GM18502 (cell line): ENCODE measurements at regions not wholly inside any gene's neighbourhood (a gene's known extent, or its start where the extent isn't known, plus 50 kb on each side); places are given as distances from the start of the nearest gene placed in this dataset.
"Not testable (repeated sequence)": the region's sequence is repeated elsewhere in the genome, so short reads cannot be mapped to it uniquely, and the experiment has no call there.

Experiments used
- ATAC-seq: cut with Tn5 transposase; IDR thresholded peaks from one replicate; pipeline ENCODE4 v1.9.1; 2021; ENCODE audit warnings: mild to moderate bottlenecking; ENCODE audit not compliant: unreplicated experiment, poor library complexity

DNA sequence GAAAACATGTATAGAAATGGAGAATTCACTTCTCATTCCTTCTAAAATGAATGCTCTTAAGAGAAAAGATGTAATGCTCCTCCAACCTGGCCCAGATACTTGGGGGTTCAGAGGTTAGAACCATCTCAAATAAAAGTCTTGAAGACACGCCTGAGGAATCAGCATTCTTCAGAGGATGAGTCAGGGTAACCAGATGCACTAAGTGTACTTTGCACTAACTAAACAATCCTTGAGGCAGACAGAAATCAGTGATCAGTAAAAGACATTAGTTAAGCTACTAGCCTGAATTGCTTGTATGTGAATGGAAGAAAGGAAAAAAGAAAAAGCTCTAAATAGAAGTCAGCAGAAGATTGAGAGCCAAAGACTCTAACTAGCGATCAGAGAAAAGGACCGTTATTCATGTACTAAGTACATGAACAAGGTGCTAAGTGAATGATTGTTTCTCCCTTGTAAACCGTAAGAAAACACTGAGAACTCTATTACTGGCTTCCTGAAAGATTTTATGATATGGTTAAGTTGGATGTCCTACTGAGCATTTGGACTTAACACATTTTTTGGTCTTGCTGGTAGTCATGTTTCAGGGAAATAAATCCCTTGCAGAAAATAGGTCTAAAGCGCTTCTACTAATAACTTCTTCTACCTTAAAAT lies 738.3 kb downstream of the STPG2 start:
- ATAC-seq, result no peak

DNA sequence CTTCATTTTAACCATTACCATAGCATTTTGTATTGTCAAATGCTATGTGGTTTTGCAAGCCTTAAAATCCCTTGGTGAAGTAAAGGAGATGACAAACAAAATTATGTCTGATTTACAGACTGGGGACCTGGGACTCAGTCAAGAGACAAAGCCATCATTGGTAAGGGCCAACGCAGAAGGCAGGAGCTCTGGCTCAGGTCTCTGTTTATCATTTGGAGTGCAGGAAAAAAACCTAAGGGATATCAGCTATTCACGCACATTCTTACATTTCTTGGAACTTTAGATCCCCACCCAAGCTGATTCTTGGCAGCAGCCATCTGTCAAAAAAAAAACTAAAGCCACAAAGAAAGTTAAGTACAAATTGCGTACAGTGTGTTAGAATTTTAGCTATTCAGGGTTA lies 731.9 kb downstream of the STPG2 start:
- no peak for ATAC-seq

DNA sequence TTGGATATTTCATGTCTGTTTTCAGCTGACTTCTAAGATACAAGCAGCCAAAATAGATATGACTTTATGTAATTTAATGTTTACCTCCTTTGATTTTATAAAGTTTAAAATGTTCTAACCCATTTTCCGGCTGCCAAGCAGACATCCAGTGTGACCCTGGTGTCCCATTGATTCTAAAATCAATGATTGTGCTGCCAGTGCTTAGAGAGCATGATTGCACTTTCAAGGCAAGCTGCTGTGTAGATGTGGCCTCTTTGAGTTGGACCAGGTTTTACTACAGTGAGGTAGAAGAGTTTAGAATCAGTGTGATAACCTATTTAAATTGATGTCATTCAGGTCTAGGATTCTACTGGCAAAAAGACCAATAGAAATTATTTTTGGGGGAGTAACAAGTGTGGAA lies 730.9 kb downstream of the STPG2 start:
- no peak for ATAC-seq

DNA sequence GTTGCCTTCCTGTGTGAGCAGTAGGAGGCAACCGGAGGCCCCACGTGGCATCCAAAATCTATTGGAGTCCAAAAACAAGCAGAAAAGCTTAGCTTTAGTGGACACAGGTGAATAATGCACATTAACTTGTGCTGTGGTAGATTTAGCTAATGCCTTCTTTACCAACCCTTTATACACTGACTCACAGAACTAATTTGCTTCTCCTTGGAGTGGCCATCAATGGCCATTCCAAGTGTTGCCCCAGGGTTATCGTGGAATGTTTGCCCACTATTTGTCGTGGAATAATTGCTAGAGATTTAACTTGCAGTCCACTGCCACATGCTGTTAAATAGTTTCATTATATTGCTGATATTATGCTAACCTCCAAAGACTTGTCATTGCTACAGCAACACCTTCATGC lies 729.1 kb downstream of the STPG2 start:
- no peak for ATAC-seq

DNA sequence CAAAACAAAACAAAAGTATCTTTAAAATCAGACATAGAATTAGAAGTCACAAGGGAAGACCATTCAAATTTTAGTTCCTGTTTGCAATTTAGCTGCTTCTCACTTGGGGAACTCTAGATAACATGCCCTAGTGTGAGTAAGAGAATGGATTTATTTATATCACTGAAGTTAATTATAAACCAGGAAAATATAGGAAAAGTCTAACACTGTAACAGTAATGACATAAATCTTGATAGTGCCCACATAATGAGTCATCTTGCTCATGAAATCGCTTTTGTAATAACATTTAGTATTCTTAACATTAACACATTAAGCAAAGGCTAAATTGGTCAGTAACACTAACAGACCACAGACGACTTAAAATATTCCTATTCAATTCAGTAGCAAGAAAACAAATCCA lies 710.7 kb downstream of the STPG2 start:
- no peak for ATAC-seq

DNA sequence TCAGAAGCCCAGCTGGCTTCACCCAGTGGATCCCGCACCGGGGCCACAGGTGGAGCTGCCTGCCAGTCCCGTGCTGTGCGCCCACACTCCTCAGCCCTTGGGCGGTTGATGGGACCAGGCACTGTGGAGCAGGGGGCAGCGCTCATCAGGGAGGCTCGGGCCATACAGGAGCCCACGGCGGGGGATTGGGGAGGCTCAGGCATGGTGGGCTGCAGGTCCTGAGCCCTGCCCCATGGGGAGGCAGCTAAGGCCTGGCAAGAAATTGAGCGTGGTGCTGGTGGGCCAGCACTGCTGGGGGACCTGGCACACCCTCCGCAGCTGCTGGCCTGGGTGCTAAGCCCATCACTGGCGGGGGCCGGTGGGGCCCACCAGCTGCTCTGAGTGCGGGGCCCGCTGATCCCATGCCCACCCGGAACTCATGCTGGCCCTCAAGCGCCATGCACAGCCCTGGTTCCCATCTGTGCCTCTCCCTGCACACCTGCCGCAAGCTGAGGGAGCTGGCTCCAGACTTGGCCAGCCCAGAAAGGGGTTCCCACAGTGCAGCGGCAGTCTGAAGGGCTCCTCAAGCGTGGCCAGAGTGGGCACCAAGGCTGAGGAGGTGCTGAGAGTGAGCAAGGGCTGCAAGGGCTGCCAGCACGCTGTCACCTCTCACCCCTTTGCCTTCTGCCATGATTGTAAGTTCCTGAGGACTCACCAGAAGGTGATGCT lies 705.1 kb downstream of the STPG2 start:
- not testable (repeated sequence) for ATAC-seq

DNA sequence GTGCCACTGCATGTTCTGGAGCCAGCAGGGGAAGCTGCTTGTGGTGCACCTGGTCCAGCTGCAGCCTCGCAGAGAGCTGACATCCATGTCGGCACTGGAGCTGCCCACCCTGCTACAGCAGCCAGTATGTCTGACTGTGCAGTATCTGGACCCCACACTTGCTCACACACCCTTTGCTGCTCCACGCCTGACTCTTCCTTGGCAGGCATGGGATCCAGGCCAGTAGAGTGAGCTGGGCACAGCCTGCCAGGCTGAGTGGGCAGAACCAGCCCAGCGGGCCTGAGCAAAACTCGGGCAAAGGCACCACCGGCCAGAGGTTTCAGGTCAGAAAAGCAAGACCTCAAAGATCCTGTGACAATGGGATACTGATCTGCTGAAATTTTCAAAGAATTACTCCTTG lies 690.1 kb downstream of the STPG2 start:
- no peak for ATAC-seq

DNA sequence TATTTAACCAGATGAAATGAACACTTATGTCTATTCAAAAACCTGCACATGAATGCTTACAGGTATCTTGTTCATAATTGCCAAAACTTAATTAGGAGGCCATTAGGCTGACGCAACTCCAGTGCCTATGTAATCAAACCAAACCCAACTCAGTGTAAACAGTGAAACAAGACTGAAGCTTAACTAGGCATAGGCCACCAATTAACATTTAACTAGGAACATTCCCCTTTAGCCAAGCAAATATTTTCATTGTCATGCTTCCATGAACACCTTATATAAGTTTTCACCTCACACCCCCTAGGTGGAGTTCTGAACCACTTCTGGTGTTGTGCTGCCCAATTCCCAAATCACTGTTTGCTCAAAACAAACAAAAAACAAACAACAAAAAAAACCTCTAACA lies 686.0 kb downstream of the STPG2 start:
- ATAC-seq, result no peak

DNA sequence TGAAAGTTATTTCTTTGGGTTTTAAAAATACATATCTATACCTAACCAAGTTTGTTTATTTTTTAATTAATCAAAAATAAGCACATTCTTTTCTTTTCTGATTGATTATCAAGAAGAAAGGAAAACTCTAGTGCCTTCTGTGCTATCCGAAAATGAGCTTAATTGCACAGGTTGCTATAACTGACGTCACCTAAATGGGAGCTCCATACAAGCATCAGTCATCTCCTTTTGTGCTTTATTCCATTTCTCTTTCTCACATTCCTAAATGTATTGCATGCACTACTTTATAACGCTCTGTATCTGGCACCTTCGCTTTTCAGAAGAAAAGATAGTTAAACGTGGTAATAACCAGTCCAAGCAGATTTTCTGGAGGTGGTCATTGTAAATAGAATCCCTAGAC lies 675.0 kb downstream of the STPG2 start:
- no peak for ATAC-seq

DNA sequence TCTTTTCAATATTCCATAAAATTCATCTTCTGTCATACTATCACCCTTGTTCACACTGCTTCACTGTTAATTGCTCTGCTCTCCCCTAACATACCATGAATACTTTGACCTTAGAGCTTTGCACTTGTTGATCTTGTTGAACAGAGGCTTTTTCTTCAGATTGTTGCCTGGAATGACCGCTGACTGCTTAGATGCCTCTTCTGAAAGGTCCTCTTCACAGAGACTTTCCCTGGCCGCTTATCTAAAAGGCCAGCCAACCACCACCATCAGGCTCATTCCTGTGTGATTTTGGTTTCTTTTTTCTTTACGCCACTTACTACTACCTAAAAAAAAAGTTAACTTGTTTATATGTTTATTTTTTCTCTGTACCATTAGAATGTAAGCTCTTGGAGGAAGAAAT lies 667.7 kb downstream of the STPG2 start:
- ATAC-seq, result no peak

DNA sequence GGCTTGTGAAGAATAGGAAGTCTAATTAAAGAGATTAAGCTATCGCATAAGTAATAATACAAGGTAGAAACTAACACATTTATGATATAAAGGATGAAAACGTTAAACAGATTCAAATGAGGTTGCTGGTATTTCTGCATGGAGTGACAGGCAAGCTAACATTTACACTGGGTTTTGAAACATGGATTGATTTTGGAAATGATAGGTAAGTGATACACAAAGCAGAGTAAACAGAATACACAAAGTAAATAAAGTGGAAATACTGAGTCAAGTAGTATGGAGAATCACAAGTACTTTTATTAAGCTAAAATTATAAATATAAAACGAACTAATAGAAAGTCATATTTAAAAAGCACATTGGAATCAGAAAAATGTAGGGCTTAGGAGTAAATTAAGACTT lies 665.3 kb downstream of the STPG2 start:
- no peak for ATAC-seq

DNA sequence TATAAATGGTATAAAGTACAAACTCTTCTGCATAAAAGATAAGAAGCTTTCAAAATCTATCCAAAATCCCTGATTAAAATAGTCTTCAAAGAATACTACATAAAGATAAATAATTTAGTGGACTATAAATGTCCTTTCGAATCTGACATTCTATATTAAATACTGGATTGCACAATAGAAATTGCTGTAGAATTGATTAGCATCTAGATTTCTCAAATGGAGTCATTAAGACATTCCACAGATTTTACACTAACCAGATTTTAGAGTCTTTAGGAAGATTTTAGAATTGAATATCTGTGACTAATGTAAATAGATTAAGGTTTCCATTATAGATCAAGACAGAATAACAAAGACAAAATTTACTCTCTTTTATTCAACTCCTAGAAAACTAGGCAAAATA lies 663.9 kb downstream of the STPG2 start:
- ATAC-seq, result no peak

DNA sequence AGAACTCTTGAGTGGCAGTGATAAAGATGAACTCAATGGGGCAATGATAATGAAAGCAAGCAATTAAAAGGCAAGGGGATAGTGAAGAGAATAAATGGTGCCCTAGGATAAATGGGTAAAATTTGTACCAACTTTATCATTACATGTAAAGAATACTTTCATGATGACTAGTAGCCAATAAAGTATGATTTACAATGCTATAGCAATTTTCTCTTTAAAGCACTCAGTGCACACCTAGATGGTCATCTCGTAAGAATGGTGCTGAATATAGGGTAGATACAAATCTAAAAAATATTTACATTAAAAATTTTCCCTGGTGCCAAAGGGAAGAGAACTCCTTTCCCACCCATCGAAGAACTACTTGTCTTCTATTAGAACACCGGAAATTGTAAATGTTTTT lies 651.4 kb downstream of the STPG2 start:
- no peak for ATAC-seq

DNA sequence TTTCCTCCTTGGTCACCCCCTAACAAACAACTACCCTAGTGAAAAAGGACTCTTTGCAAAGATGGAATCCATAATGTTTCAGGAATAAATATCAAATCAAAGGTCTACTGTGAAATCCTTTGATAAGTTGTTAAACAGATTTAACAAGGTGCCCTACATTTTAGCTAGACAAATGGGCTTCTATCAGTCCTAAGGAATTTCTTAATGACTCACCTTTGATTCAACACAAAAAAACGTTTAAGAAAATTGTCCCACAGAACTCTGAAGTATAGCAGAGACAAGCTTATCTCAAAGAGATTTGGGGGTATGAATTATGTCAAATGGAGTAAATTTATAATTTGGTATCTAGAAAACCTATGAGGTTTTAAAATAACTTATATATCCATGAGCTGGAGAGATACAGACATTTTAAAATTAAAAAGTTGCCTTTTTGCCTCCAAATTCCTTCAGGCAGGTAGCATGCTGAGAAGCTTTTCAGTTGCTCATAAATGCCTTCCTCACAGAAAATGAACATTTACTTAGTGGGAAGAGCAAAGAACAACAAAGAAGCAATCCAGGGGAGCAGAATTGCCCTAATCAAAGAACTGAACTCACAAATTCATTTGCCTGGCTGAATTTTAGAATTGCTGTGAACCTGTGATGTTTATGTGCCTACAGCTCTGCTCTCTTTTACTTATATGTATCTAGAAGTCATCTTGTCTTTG lies 649.3 kb downstream of the STPG2 start:
- ATAC-seq, result no peak

DNA sequence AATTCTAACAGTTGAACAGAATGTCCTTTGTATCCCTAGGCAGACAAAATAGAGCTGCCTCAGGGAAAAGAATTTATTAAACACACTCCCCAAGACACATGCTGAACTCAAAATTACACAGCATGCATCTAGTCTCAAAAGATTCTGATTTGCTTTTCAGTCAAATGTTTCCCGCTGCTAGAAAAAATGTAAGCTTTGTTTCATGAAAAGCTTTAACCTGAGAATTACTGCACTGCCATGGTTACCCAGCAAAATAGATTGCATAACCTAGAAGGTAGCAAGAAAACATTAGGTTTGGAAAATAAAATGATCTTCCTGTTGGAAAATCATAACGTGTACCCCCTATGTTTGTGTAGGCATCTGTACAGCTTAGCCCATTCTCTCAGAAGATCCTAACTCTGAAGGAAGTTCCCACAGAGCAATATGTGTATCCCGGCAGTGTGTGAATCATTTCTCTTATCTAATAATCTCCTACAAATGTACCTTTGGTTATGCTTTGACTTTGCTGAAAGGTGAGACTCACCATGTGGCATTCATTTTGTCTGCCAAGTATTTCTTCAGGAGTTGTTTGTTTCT lies 646.9 kb downstream of the STPG2 start:
- no peak for ATAC-seq

DNA sequence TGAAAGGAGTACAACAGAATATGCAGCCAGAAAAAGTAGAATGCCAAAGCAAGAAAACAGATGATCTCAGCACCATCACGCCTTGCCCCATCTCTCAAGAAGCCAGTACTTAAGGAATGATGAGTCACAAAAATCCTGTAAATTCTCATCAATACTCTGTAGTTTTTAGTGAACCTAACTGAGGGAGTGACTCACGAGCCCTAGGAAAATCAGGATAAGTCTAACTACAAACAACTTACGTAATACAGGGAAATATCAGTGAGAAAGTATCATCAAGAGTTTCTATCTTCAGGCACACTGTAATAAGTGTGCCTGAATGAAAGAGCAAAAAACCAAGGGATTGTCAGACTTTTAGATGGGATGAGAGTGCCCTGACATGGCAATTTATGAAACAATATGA lies 644.4 kb downstream of the STPG2 start:
- ATAC-seq, result no peak

DNA sequence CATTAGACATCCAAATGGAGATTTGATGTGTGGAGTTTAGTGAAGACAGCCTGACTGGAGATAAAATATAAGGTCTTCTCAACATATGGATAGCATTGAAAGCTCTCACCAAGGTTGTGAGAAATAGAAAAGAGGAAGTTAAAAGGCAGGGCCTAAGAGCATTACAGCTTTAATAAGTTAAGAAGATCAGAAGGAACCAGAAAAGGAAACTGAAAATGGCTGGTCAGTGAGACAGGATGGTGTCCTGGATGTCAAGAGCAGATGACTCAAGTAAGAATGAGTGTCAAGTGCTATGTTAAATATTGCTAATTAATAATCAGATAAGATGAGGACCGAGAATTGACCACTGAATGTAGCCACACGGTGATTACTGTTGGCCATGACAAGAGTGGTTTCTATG lies 642.9 kb downstream of the STPG2 start:
- peak; percentile 89 for ATAC-seq

DNA sequence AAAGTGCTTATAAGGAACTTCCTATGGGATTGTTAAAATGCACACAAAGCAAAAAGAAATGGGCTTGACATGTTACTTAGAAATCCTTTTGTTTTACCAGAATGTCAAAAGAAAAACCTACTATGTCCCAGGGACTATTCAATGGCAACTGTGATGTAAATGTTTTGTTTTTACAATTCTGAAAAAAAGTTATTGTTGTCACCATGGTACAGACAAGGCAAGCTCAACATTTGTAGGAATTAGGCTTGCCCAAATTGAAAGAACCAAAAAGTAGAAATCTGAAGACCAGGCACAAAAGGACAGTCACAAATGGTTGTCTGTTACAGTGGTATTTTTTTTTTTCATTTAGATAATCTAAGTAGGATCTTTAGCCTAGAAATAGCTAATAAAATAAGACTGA lies 638.6 kb downstream of the STPG2 start:
- ATAC-seq, result no peak

DNA sequence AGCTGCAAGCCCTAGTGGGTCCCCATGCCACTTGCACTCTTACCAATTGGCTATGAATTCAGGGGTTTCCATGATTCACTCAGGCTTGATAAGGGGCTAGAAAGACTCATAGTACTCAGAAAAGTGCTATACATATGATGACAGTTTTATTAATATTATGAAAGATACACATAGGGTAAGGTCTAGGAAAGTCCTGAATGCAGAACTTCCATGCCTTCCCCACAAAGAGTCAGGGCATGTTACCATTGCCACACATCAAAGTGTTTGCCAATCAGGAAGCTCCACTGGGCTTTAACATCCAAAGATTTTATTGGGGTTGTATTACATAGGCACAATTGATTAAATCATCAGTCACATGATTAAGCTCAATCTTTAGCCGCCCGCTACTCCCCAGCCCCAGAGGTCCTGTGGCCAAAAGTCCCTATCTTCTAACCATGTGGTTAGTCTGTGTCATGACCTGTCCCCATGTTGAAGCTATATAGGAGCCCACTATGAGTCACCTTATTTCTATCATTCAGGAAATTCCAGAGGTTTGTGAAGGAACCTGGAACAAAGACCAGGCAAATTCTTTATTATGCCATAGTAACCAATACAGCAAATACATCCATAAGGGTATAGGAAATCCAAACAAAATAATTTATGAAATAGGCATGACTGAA lies 635.6 kb downstream of the STPG2 start:
- ATAC-seq, result no peak
